Hepatocyte (in vitro differentiated cells): ENCODE measurements at regions not wholly inside any gene's neighbourhood (a gene's known extent, or its start where the extent isn't known, plus 50 kb on each side); places are given as distances from the start of the nearest gene placed in this dataset.

Source experiments
- DNase-seq: peaks from one replicate; pipeline ENCODE4 v3.0.0-alpha.2; 2016; ENCODE audit warnings: low spot score
- H2AFZ ChIP-seq: fragments of 200-600 bp; sonication (generic); 2 replicates; pipeline ENCODE4 v1.6.0; 2016; ENCODE audit warnings: antibody characterized with exemption, mild to moderate bottlenecking
- H3K27ac ChIP-seq: fragments of 200-600 bp; sonication (generic); 2 replicates; pipeline ENCODE4 v1.5.1; 2016; ENCODE audit warnings: mild to moderate bottlenecking
- H3K27me3 ChIP-seq: fragments of 200-600 bp; sonication (generic); 2 replicates; pipeline ENCODE4 v1.6.1; 2016
- H3K36me3 ChIP-seq: fragments of 200-600 bp; sonication (generic); replicated peaks from 2 replicates; pipeline ENCODE4 v1.5.1; 2016; ENCODE audit warnings: low read depth; ENCODE audit not compliant: insufficient read depth
- H3K4me1 ChIP-seq: fragments of 200-600 bp; sonication (generic); 2 replicates; pipeline ENCODE4 v1.5.1; 2016; ENCODE audit warnings: mild to moderate bottlenecking, moderate library complexity; ENCODE audit not compliant: insufficient read depth
- H3K4me2 ChIP-seq: fragments of 200-600 bp; sonication (generic); 2 replicates; pipeline ENCODE4 v1.6.0; 2016
- H3K4me3 ChIP-seq: fragments of 200-600 bp; sonication (generic); 2 replicates; pipeline ENCODE4 v1.5.1; 2016; ENCODE audit warnings: mild to moderate bottlenecking
- H3K79me2 ChIP-seq: fragments of 200-600 bp; sonication (generic); 2 replicates; pipeline ENCODE4 v1.6.0; 2017; ENCODE audit warnings: mild to moderate bottlenecking
- H3K9me2 ChIP-seq: fragments of 200-600 bp; sonication (generic); replicated peaks from 2 replicates; pipeline ENCODE4 v1.6.0; 2017; ENCODE audit warnings: mild to moderate bottlenecking; ENCODE audit not compliant: insufficient read depth
- H3K9me3 ChIP-seq: fragments of 200-600 bp; sonication (generic); 2 replicates; pipeline ENCODE4 v1.5.1; 2016; ENCODE audit warnings: low read depth, mild to moderate bottlenecking
- H4K20me1 ChIP-seq: fragments of 200-600 bp; sonication (generic); 2 replicates; pipeline ENCODE4 v1.6.0; 2016; ENCODE audit warnings: mild to moderate bottlenecking; ENCODE audit not compliant: insufficient read depth, poor library complexity, severe bottlenecking
- CTCF ChIP-seq: fragments of 200-600 bp; sonication (generic); IDR thresholded peaks from 2 replicates; pipeline ENCODE4 v1.5.1; 2016; ENCODE audit warnings: antibody characterized with exemption, mild to moderate bottlenecking; ENCODE audit not compliant: poor library complexity
- EZH2 ChIP-seq: fragments of 200-600 bp; sonication (generic); IDR thresholded peaks from 2 replicates; pipeline ENCODE4 v1.6.1; 2016; ENCODE audit warnings: antibody characterized with exemption, mild to moderate bottlenecking, borderline replicate concordance
- EZH2phosphoT487 ChIP-seq: fragments of 200-600 bp; sonication (generic); IDR thresholded peaks from one replicate; pipeline ENCODE4 v1.6.1; 2018; ENCODE audit warnings: antibody characterized with exemption, mild to moderate bottlenecking, low read depth, moderate library complexity; ENCODE audit not compliant: unreplicated experiment, severe bottlenecking
- WGBS: methylation state at CpG from one replicate; pipeline ENCODE4 v1.1.6; 2016; ENCODE audit warnings: low lambda C conversion rate; ENCODE audit errors: missing lambda C conversion rate; 5-methylcytosine and 5-hydroxymethylcytosine counted together

- TF ChIP-seq CTCF (no peak), EZH2phosphoT487 (no peak), EZH2 (no peak)
- no CpG with 5 or more reads among the region's 1 CpG for WGBS
- no peak overlapping the region for H3K27ac ChIP-seq
- H4K20me1 ChIP-seq, result no peaks in the 10 kb centered on the region
- no peaks in the 10 kb centered on the region for H3K27me3 ChIP-seq
- no peaks in the 10 kb centered on the region for H3K36me3 ChIP-seq
- H3K9me3 ChIP-seq, result no peaks in the 10 kb centered on the region
- no peak overlapping the region for H3K4me2 ChIP-seq
- no peaks in the 10 kb centered on the region for H3K9me2 ChIP-seq
- no peaks in the 10 kb centered on the region for H3K79me2 ChIP-seq
- no peak overlapping the region for H2AFZ ChIP-seq
- H3K4me3 ChIP-seq, result no peak overlapping the region
- no peak for DNase-seq
- H3K4me1 ChIP-seq, result no peaks in the 10 kb centered on the region
Observed at GRCh38 chr6:152811785-152812184, 61.2 kb downstream of the VIP start.

GRCh38 chr6:152815230-152815872, 64.8 kb downstream of the VIP start:
- Histone ChIP-seq H3K36me3 (no peaks in the 10 kb centered on the region), H3K9me3 (no peaks in the 10 kb centered on the region), H3K4me1 (no peaks in the 10 kb centered on the region), H3K27me3 (no peaks in the 10 kb centered on the region), H2AFZ (no peak overlapping the region), H3K4me2 (no peak overlapping the region), H3K27ac (no peak overlapping the region), H4K20me1 (no peaks in the 10 kb centered on the region), H3K9me2 (no peaks in the 10 kb centered on the region), H3K79me2 (no peaks in the 10 kb centered on the region), H3K4me3 (no peak overlapping the region)
- TF ChIP-seq CTCF (no peak), EZH2 (no peak), EZH2phosphoT487 (no peak)
- WGBS, result 88% methylated on average over 5 of the region's 5 CpGs
- no peak for DNase-seq

GRCh38 chr6:152816055-152816454, 65.5 kb downstream of the VIP start:
- Histone ChIP-seq H3K27ac (no peak overlapping the region), H3K9me3 (no peaks in the 10 kb centered on the region), H3K9me2 (no peaks in the 10 kb centered on the region), H3K4me2 (no peak overlapping the region), H3K27me3 (no peaks in the 10 kb centered on the region), H4K20me1 (no peaks in the 10 kb centered on the region), H3K4me3 (no peak overlapping the region), H2AFZ (no peak overlapping the region), H3K79me2 (no peaks in the 10 kb centered on the region), H3K4me1 (no peaks in the 10 kb centered on the region), H3K36me3 (no peaks in the 10 kb centered on the region)
- WGBS, result 74% methylated on average over 3 of the region's 3 CpGs
- no peak for DNase-seq
- TF ChIP-seq CTCF, result no peak
- no peak for TF ChIP-seq EZH2phosphoT487
- TF ChIP-seq EZH2, result no peak

- DNase-seq, result no peak
- Histone ChIP-seq H3K9me2 (no peaks in the 10 kb centered on the region), H3K27me3 (no peaks in the 10 kb centered on the region), H3K4me3 (no peak overlapping the region), H3K4me2 (no peak overlapping the region), H3K9me3 (no peaks in the 10 kb centered on the region), H3K36me3 (no peaks in the 10 kb centered on the region), H2AFZ (no peak overlapping the region), H3K79me2 (no peaks in the 10 kb centered on the region), H4K20me1 (no peaks in the 10 kb centered on the region), H3K4me1 (no peaks in the 10 kb centered on the region), H3K27ac (no peak overlapping the region)
- no peak for TF ChIP-seq EZH2
- TF ChIP-seq EZH2phosphoT487, result no peak
- no peak for TF ChIP-seq CTCF
- 44% methylated on average over 4 of the region's 4 CpGs for WGBS
Observed at GRCh38 chr6:152821525-152821924, 70.9 kb downstream of the VIP start.
